CD14-positive monocyte (primary cell): ENCODE measurements at regions not wholly inside any gene's neighbourhood (a gene's known extent, or its start where the extent isn't known, plus 50 kb on each side); places are given as distances from the start of the nearest gene placed in this dataset.

Source experiments
- DNase-seq, 3 donors: peaks; one replicate each; pipeline ENCODE4 v3.0.0-alpha.2; 2011 to 2022
- H2AFZ ChIP-seq: 2 replicates; pipeline ENCODE4 v1.6.0; 2012; ENCODE audit warnings: mild to moderate bottlenecking, low read depth, low read length, inconsistent platforms; ENCODE audit not compliant: insufficient read depth, poor library complexity, severe bottlenecking
- H3K27ac ChIP-seq, 2 donors: 1 replicate in 1 of 2; 2 replicates in 1 of 2; pipeline ENCODE4 v1.5.1; 2012 to 2013; ENCODE audit warnings: low read length in 2 of 2, control low read depth in 1 of 2, inconsistent platforms in 1 of 2, low read depth in 1 of 2, mild to moderate bottlenecking in 1 of 2
- H3K27me3 ChIP-seq, 2 donors: one replicate each; pipeline versions ENCODE4 v1.6.0 to v1.6.1; 2011 to 2013; ENCODE audit warnings: low read length in 2 of 2; ENCODE audit not compliant: control insufficient read depth in 2 of 2, insufficient read depth in 2 of 2
- H3K36me3 ChIP-seq, 2 donors: replicated peaks in 1 of 2; 1 replicate in 1 of 2; 2 replicates in 1 of 2; pipeline versions ENCODE4 v1.5.1 to v1.6.1; 2012 to 2013; ENCODE audit warnings: low read length in 2 of 2, control low read depth in 1 of 2, inconsistent platforms in 1 of 2, mild to moderate bottlenecking in 1 of 2; ENCODE audit not compliant: insufficient read depth in 2 of 2, control insufficient read depth in 1 of 2
- H3K4me1 ChIP-seq, 2 donors: 1 replicate in 1 of 2; 2 replicates in 1 of 2; pipeline versions ENCODE4 v1.5.1 to v1.6.1; 2012 to 2013; ENCODE audit warnings: low read length in 2 of 2, control low read depth in 1 of 2, inconsistent platforms in 1 of 2, mild to moderate bottlenecking in 1 of 2, moderate library complexity in 1 of 2; ENCODE audit not compliant: insufficient read depth in 2 of 2, control insufficient read depth in 1 of 2
- H3K4me2 ChIP-seq: replicated peaks from 2 replicates; pipeline ENCODE3; 2012; ENCODE audit warnings: low read length, moderate library complexity, mild to moderate bottlenecking; ENCODE audit not compliant: poor library complexity, severe bottlenecking; ENCODE audit errors: extremely low read depth
- H3K4me3 ChIP-seq, 3 experiments: fragments of 200-600 bp in 1 of 3; sonication (generic) in 1 of 3; replicated peaks in 1 of 3; 1 replicate in 2 of 3; 2 replicates in 1 of 3; pipeline ENCODE4 v1.5.1; 2011 to 2013; ENCODE audit warnings: low read length in 3 of 3, mild to moderate bottlenecking in 3 of 3, control low read depth in 2 of 3, low read depth in 2 of 3, inconsistent platforms in 1 of 3, moderate library complexity in 1 of 3
- H3K79me2 ChIP-seq: 2 replicates; pipeline ENCODE4 v1.6.0; 2012; ENCODE audit warnings: mild to moderate bottlenecking, control low read depth, inconsistent platforms, low read length, moderate library complexity; ENCODE audit not compliant: insufficient read depth
- H3K9ac ChIP-seq: 2 replicates; pipeline ENCODE4 v1.6.0; 2017; ENCODE audit warnings: low read length, mild to moderate bottlenecking; ENCODE audit not compliant: insufficient read depth, poor library complexity, severe bottlenecking
- H3K9me3 ChIP-seq, 2 donors: replicated peaks in 1 of 2; 1 replicate in 1 of 2; 2 replicates in 1 of 2; pipeline versions ENCODE4 v1.5.1 to v1.6.1; 2012 to 2013; ENCODE audit warnings: low read length in 2 of 2, control low read depth in 1 of 2; ENCODE audit not compliant: control insufficient read depth in 1 of 2, insufficient read depth in 1 of 2
- H4K20me1 ChIP-seq: 2 replicates; pipeline ENCODE4 v1.6.0; 2012; ENCODE audit warnings: mild to moderate bottlenecking, low read length, control low read depth, moderate library complexity; ENCODE audit not compliant: insufficient read depth
- H3K27ac Mint-ChIP-seq, 7 donors: one replicate each; pipeline ENCODE4 v1.8.0; 2020; ENCODE audit warnings: mild to moderate bottlenecking in 7 of 7, mixed read lengths in 7 of 7, moderate library complexity in 6 of 7, inconsistent platforms in 2 of 7
- H3K27me3 Mint-ChIP-seq, 3 donors: one replicate each; pipeline ENCODE4 v1.8.0; 2021 to 2022; ENCODE audit warnings: low read depth in 3 of 3, mild to moderate bottlenecking in 3 of 3, mixed read lengths in 3 of 3, moderate library complexity in 3 of 3, inconsistent platforms in 1 of 3
- H3K36me3 Mint-ChIP-seq, 2 donors: one replicate each; pipeline ENCODE4 v1.8.0; 2020; ENCODE audit warnings: mixed read lengths in 2 of 2, inconsistent platforms in 1 of 2, mild to moderate bottlenecking in 1 of 2
- H3K4me1 Mint-ChIP-seq: one replicate; pipeline ENCODE4 v1.8.0; 2020; ENCODE audit warnings: mild to moderate bottlenecking, mixed read lengths
- H3K4me3 Mint-ChIP-seq, 2 donors: one replicate each; pipeline ENCODE4 v1.8.0; 2020; ENCODE audit warnings: mild to moderate bottlenecking in 2 of 2, mixed read lengths in 2 of 2, moderate library complexity in 1 of 2
- H3K9me3 Mint-ChIP-seq, 7 donors: one replicate each; pipeline ENCODE4 v1.8.0; 2020 to 2022; ENCODE audit warnings: mixed read lengths in 7 of 7, mild to moderate bottlenecking in 6 of 7, moderate library complexity in 6 of 7, inconsistent platforms in 2 of 7
- CTCF ChIP-seq: fragments of 200-600 bp; IDR thresholded peaks from one replicate; pipeline ENCODE4 v1.8.0; 2022; ENCODE audit warnings: antibody characterized with exemption, mild to moderate bottlenecking
- WGBS: methylation state at CpG from one replicate; pipeline ENCODE4 v1.1.5; 2013; ENCODE audit warnings: missing lambda C conversion rate; ENCODE audit not compliant: insufficient coverage; 5-methylcytosine and 5-hydroxymethylcytosine counted together
- intact Hi-C, 2 donors: fragments of 100-400 bp; cut with micrococcal nuclease; formaldehyde crosslinking; loops; one replicate each; pipeline versions ENCODE4 v1.15.0 to v1.15.1; 2023

GRCh38 chr12:77120156-77121085 lies 55.1 kb upstream of the E2F7 start:
- no peak overlapping the region for H3K9ac ChIP-seq
- no peak overlapping the region for H2AFZ ChIP-seq
- no peak for DNase-seq
- Mint-ChIP-seq H3K9me3 (peaks cover 0 to 8% (median 0%) of the 10 kb centered on the region in 7 donors), H3K4me1 (no peaks in the 10 kb centered on the region), H3K36me3 (no peaks in the 10 kb centered on the region), H3K4me3 (no peak overlapping the region), H3K27me3 (no peaks in the 10 kb centered on the region), H3K27ac (no peak overlapping the region)
- no peaks in the 10 kb centered on the region for H3K27me3 ChIP-seq
- no peaks in the 10 kb centered on the region for H3K9me3 ChIP-seq
- H3K4me3 ChIP-seq: no peak overlapping the region
- no peak for TF ChIP-seq CTCF
- H3K27ac ChIP-seq: no peak overlapping the region
- H3K36me3 ChIP-seq: no peaks in the 10 kb centered on the region
- whole genome bisulfite sequencing: no CpG with 5 or more reads among the region's 1 CpG
- H4K20me1 ChIP-seq: no peaks in the 10 kb centered on the region
- intact Hi-C loops: no loop called here
- H3K4me1 ChIP-seq: no peaks in the 10 kb centered on the region
- no peaks in the 10 kb centered on the region for H3K79me2 ChIP-seq
- no peak overlapping the region for H3K4me2 ChIP-seq

GRCh38 chr12:77118696-77119095 lies 53.3 kb upstream of the E2F7 start:
- no peak overlapping the region for H3K4me3 Mint-ChIP-seq
- H3K27ac Mint-ChIP-seq: no peak overlapping the region
- intact Hi-C loops: no loop called here
- DNase-seq: no peak
- H3K27me3 Mint-ChIP-seq: no peaks in the 10 kb centered on the region
- no peak overlapping the region for H3K4me2 ChIP-seq
- H3K9ac ChIP-seq: no peak overlapping the region
- no peaks in the 10 kb centered on the region for H3K36me3 Mint-ChIP-seq
- H3K4me1 Mint-ChIP-seq: no peaks in the 10 kb centered on the region
- H3K27ac ChIP-seq: no peak overlapping the region
- H3K9me3 ChIP-seq: no peaks in the 10 kb centered on the region
- WGBS: 67% methylated on average over 1 of the region's 2 CpGs
- H3K36me3 ChIP-seq: no peaks in the 10 kb centered on the region
- no peak overlapping the region for H2AFZ ChIP-seq
- H3K79me2 ChIP-seq: no peaks in the 10 kb centered on the region
- H4K20me1 ChIP-seq: no peaks in the 10 kb centered on the region
- no peak for TF ChIP-seq CTCF
- H3K9me3 Mint-ChIP-seq: peaks cover 0 to 3% (median 0%) of the 10 kb centered on the region in 7 donors
- H3K4me3 ChIP-seq: no peak overlapping the region
- H3K4me1 ChIP-seq: no peaks in the 10 kb centered on the region
- no peaks in the 10 kb centered on the region for H3K27me3 ChIP-seq
